H9 (cell line): ENCODE measurements at regions not wholly inside any gene's neighbourhood (a gene's known extent, or its start where the extent isn't known, plus 50 kb on each side); places are given as distances from the start of the nearest gene placed in this dataset.
"Not testable (repeated sequence)": the region's sequence is repeated elsewhere in the genome, so short reads cannot be mapped to it uniquely, and the experiment has no call there.

Source experiments
- DNase-seq: peaks from one replicate; pipeline ENCODE4 v3.0.0-alpha.2; 2017
- H2AFZ ChIP-seq: one replicate; pipeline ENCODE4 v1.6.1; 2013; ENCODE audit warnings: mild to moderate bottlenecking, low read length, control low read depth, moderate library complexity
- H2AK5ac ChIP-seq: 2 replicates; pipeline ENCODE4 v1.6.1; 2013; ENCODE audit warnings: low read length, control low read depth, mixed read lengths; ENCODE audit not compliant: insufficient read length
- H2BK120ac ChIP-seq: one replicate; pipeline ENCODE4 v1.6.1; 2013; ENCODE audit warnings: low read depth, mild to moderate bottlenecking, low read length, control low read depth, inconsistent platforms; ENCODE audit not compliant: poor library complexity, severe bottlenecking
- H2BK12ac ChIP-seq: 2 replicates; pipeline ENCODE4 v1.6.1; 2013; ENCODE audit warnings: low read length, control low read depth, mixed read lengths, low read depth; ENCODE audit not compliant: insufficient read length
- H2BK15ac ChIP-seq: 2 replicates; pipeline ENCODE4 v1.6.1; 2013; ENCODE audit warnings: low read depth, low read length, control low read depth
- H2BK20ac ChIP-seq: one replicate; pipeline ENCODE4 v1.6.1; 2013; ENCODE audit warnings: low read depth, mild to moderate bottlenecking, low read length, control low read depth, inconsistent platforms; ENCODE audit not compliant: poor library complexity, severe bottlenecking
- H2BK5ac ChIP-seq: 2 replicates; pipeline ENCODE4 v1.6.1; 2013; ENCODE audit warnings: low read length, control low read depth, mixed read lengths; ENCODE audit not compliant: insufficient read length
- H3K14ac ChIP-seq: 2 replicates; pipeline ENCODE4 v1.6.1; 2013; ENCODE audit warnings: low read length, control low read depth; ENCODE audit not compliant: insufficient read depth
- H3K18ac ChIP-seq: 2 replicates; pipeline ENCODE4 v1.6.1; 2013; ENCODE audit warnings: low read depth, mild to moderate bottlenecking, mixed read lengths, low read length, control low read depth; ENCODE audit not compliant: insufficient read length
- H3K23ac ChIP-seq: 2 replicates; pipeline ENCODE4 v1.6.1; 2013; ENCODE audit warnings: low read length, control low read depth, mixed read lengths, low read depth; ENCODE audit not compliant: insufficient read length
- H3K23me2 ChIP-seq: 2 replicates; pipeline ENCODE4 v1.6.1; 2013; ENCODE audit warnings: low read depth, mild to moderate bottlenecking, mixed read lengths, low read length, control low read depth; ENCODE audit not compliant: insufficient read length, poor library complexity, severe bottlenecking
- H3K27ac ChIP-seq: 2 replicates; pipeline ENCODE4 v1.5.1; 2013; ENCODE audit warnings: low read length, control low read depth, mixed read lengths, low read depth; ENCODE audit not compliant: insufficient read length
- H3K27me3 ChIP-seq: 2 replicates; pipeline ENCODE4 v1.6.1; 2013; ENCODE audit warnings: low read length, control low read depth, inconsistent platforms; ENCODE audit not compliant: insufficient read depth
- H3K4ac ChIP-seq: 2 replicates; pipeline ENCODE4 v1.6.1; 2013; ENCODE audit warnings: low read depth, mild to moderate bottlenecking, control low read depth, inconsistent platforms, low read length, moderate library complexity
- H3K4me1 ChIP-seq: 2 replicates; pipeline ENCODE4 v1.6.1; 2013; ENCODE audit warnings: low read length, control low read depth, inconsistent platforms; ENCODE audit not compliant: insufficient read depth
- H3K4me2 ChIP-seq: 2 replicates; pipeline ENCODE4 v1.6.1; 2013; ENCODE audit warnings: low read length, control low read depth, mixed read lengths; ENCODE audit not compliant: insufficient read length, insufficient read depth
- H3K56ac ChIP-seq: 2 replicates; pipeline ENCODE4 v1.6.1; 2013; ENCODE audit warnings: low read depth, mild to moderate bottlenecking, mixed read lengths, low read length, control low read depth; ENCODE audit not compliant: insufficient read length
- H3K79me1 ChIP-seq: 2 replicates; pipeline ENCODE4 v1.6.1; 2013; ENCODE audit warnings: low read depth, mild to moderate bottlenecking, moderate library complexity, low read length, control low read depth, inconsistent platforms; ENCODE audit not compliant: insufficient read depth, poor library complexity, severe bottlenecking
- H3K79me2 ChIP-seq: 2 replicates; pipeline ENCODE4 v1.6.1; 2013; ENCODE audit warnings: low read length, control low read depth, inconsistent platforms; ENCODE audit not compliant: insufficient read depth
- H3K9ac ChIP-seq: 2 replicates; pipeline ENCODE4 v1.6.1; 2013; ENCODE audit warnings: low read length, control low read depth, mixed read lengths; ENCODE audit not compliant: insufficient read length; ENCODE audit errors: extremely low read depth
- H3K9me3 ChIP-seq: one replicate; pipeline ENCODE4 v1.6.1; 2013; ENCODE audit warnings: low read depth, low read length, inconsistent platforms; ENCODE audit not compliant: control insufficient read depth
- H3T11ph ChIP-seq: one replicate; pipeline ENCODE4 v1.6.1; 2013; ENCODE audit warnings: mild to moderate bottlenecking, low read length, control low read depth, inconsistent platforms
- H4K20me1 ChIP-seq: one replicate; pipeline ENCODE4 v1.6.1; 2013; ENCODE audit not compliant: control insufficient read depth, insufficient read length, insufficient read depth
- H4K5ac ChIP-seq: 2 replicates; pipeline ENCODE4 v1.6.1; 2013; ENCODE audit warnings: low read depth, mild to moderate bottlenecking, mixed read lengths, low read length, control low read depth; ENCODE audit not compliant: insufficient read length
- H4K8ac ChIP-seq: replicated peaks from 2 replicates; pipeline ENCODE4 v1.6.1; 2013; ENCODE audit warnings: low read length, control low read depth, mixed read lengths, low read depth; ENCODE audit not compliant: insufficient read length
- H4K91ac ChIP-seq: 2 replicates; pipeline ENCODE4 v1.6.1; 2013; ENCODE audit warnings: low read depth, mild to moderate bottlenecking, moderate library complexity, mixed read lengths, low read length, control low read depth; ENCODE audit not compliant: insufficient read length
- H3K27ac Mint-ChIP-seq, 3 experiments: 2 replicates in 2 of 3; 3 replicates in 1 of 3; pipeline ENCODE4 v1.8.0; 2020 to 2021; ENCODE audit warnings: mixed read lengths in 3 of 3, mild to moderate bottlenecking in 1 of 3, moderate library complexity in 1 of 3
- H3K27me3 Mint-ChIP-seq: 2 replicates; pipeline ENCODE4 v1.8.0; 2021; ENCODE audit warnings: low read depth, mild to moderate bottlenecking, moderate library complexity, mixed read lengths
- H3K36me3 Mint-ChIP-seq, 3 experiments: 2 replicates in 2 of 3; 3 replicates in 1 of 3; pipeline ENCODE4 v1.8.0; 2020 to 2021; ENCODE audit warnings: low read depth in 3 of 3, mixed read lengths in 3 of 3; ENCODE audit not compliant: insufficient read depth in 1 of 3
- H3K4me1 Mint-ChIP-seq, 2 experiments: 2 replicates each; pipeline ENCODE4 v1.8.0; 2020; ENCODE audit warnings: mixed read lengths in 2 of 2
- H3K4me3 Mint-ChIP-seq, 2 experiments: 2 replicates in 1 of 2; 3 replicates in 1 of 2; pipeline ENCODE4 v1.8.0; 2020 to 2021; ENCODE audit warnings: mild to moderate bottlenecking in 2 of 2, mixed read lengths in 2 of 2, moderate library complexity in 1 of 2
- H3K9me3 Mint-ChIP-seq, 2 experiments: 2 replicates in 1 of 2; 3 replicates in 1 of 2; pipeline ENCODE4 v1.8.0; 2020; ENCODE audit warnings: mild to moderate bottlenecking in 2 of 2, mixed read lengths in 2 of 2, moderate library complexity in 1 of 2
- WGBS: extraction: QIAGEN DNeasy Blood & Tissue Kit; methylation state at CpG from one replicate; pipeline ENCODE4 v1.1.7; 2013; ENCODE audit warnings: missing lambda C conversion rate, low lambda C conversion rate, mixed read lengths; ENCODE audit not compliant: insufficient read length; ENCODE audit errors: extremely low coverage; 5-methylcytosine and 5-hydroxymethylcytosine counted together
- TF ChIP-seq, protein P1 (sequence below): fragments of 200-600 bp; sonication (generic); conservative IDR thresholded peaks from 3 replicates; pipeline ENCODE4 v1.8.0; 2021; ENCODE audit warnings: antibody characterized with exemption, mild to moderate bottlenecking

DNA sequence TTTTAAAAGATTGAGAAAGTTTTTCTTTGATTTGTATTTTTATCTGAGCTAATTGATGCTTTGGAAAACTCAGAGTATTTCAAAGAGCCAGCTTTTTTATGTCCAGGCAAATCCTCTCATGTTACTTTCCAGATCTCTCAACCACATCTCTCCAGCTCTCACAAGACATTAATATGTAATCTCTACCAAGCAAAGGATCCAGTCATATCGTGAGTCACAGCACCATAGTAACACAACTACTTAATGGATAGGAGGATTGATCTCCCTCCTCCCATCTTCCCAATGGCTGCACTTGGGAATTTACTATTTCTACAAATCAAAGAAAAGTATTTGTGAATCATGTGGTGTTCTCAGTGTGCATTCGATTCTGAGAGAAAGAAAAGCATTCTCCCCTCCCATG is 63.3 kb downstream of the POU4F1 start:
- H3K36me3 Mint-ChIP-seq: no peaks in the 10 kb centered on the region

DNA sequence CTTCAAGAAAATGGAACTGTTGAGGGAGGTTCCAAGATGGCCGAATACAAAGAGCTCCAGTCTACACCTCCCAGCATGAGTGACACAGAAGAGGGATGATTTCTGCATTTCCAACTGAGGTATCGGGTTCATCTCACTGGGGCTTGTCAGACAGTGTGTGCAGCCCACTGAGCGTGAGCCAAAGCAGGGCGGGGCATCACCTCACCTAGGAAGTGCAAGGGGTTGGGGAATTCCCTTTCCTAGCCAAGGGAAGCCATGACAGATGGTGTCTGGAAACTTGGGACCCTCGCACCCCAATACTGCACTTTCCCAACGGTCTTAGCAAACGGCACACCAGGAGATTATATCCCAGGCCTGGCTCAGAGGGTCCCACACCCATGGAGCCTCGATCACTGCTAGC is 77.3 kb downstream of the POU4F1 start:
- H3K9me3 Mint-ChIP-seq: peaks cover 12 to 22% of the 10 kb centered on the region in 2 experiments
- H3K27ac Mint-ChIP-seq, H2BK15ac ChIP-seq, H3K4me2 ChIP-seq, H3K4me3 Mint-ChIP-seq, H3K23me2 ChIP-seq, H4K8ac ChIP-seq, H2BK12ac ChIP-seq, H3K14ac ChIP-seq, H4K20me1 ChIP-seq, H4K5ac ChIP-seq, DNase-seq, H2BK20ac ChIP-seq, H2AFZ ChIP-seq, H4K91ac ChIP-seq, H3K18ac ChIP-seq, H3K4me1 Mint-ChIP-seq, H2AK5ac ChIP-seq, H3K9ac ChIP-seq, H3K27me3 ChIP-seq, H3K79me1 ChIP-seq, H3K36me3 Mint-ChIP-seq, H2BK120ac ChIP-seq, H3T11ph ChIP-seq, H3K4me1 ChIP-seq, H3K9me3 ChIP-seq, H3K23ac ChIP-seq, H3K4ac ChIP-seq, H3K79me2 ChIP-seq, H3K27ac ChIP-seq, H3K56ac ChIP-seq, H3K27me3 Mint-ChIP-seq, H2BK5ac ChIP-seq: not testable (repeated sequence)
- no CpG with 5 or more reads among the region's 8 CpGs for WGBS

More for the DNA sequence above, 63.3 kb downstream of the POU4F1 start:
- no peak overlapping the region for H4K91ac ChIP-seq
- H3K56ac ChIP-seq: no peak overlapping the region
- Mint-ChIP-seq H3K27ac (no peak overlapping the region), H3K4me1 (peaks cover 6% of the 10 kb centered on the region in 2 experiments), H3K27me3 (peaks cover 11% of the 10 kb centered on the region), H3K4me3 (no peak overlapping the region), H3K9me3 (no peaks in the 10 kb centered on the region)
- H3K79me1 ChIP-seq: no peaks in the 10 kb centered on the region
- H3K14ac ChIP-seq: no peak overlapping the region
- no peaks in the 10 kb centered on the region for H3K27me3 ChIP-seq
- H3K18ac ChIP-seq: no peak overlapping the region
- no peak overlapping the region for H3K4me2 ChIP-seq
- H3K23me2 ChIP-seq: no peaks in the 10 kb centered on the region
- no peak overlapping the region for H3K9ac ChIP-seq
- no peak overlapping the region for H4K8ac ChIP-seq
- H3K9me3 ChIP-seq: no peaks in the 10 kb centered on the region
- no peak overlapping the region for H2AK5ac ChIP-seq
- no peak overlapping the region for H3T11ph ChIP-seq
- H3K23ac ChIP-seq: no peak overlapping the region
- no peak overlapping the region for H2BK15ac ChIP-seq
- TF ChIP-seq, protein P1, sequence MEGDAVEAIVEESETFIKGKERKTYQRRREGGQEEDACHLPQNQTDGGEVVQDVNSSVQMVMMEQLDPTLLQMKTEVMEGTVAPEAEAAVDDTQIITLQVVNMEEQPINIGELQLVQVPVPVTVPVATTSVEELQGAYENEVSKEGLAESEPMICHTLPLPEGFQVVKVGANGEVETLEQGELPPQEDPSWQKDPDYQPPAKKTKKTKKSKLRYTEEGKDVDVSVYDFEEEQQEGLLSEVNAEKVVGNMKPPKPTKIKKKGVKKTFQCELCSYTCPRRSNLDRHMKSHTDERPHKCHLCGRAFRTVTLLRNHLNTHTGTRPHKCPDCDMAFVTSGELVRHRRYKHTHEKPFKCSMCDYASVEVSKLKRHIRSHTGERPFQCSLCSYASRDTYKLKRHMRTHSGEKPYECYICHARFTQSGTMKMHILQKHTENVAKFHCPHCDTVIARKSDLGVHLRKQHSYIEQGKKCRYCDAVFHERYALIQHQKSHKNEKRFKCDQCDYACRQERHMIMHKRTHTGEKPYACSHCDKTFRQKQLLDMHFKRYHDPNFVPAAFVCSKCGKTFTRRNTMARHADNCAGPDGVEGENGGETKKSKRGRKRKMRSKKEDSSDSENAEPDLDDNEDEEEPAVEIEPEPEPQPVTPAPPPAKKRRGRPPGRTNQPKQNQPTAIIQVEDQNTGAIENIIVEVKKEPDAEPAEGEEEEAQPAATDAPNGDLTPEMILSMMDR: no peak
- WGBS: no CpG with 5 or more reads among the region's 2 CpGs
- no peak overlapping the region for H2BK120ac ChIP-seq
- no peaks in the 10 kb centered on the region for H3K79me2 ChIP-seq
- no peak overlapping the region for H2BK20ac ChIP-seq
- DNase-seq: no peak
- no peaks in the 10 kb centered on the region for H4K20me1 ChIP-seq
- no peak overlapping the region for H2AFZ ChIP-seq
- no peak overlapping the region for H3K27ac ChIP-seq
- H4K5ac ChIP-seq: no peak overlapping the region
- no peak overlapping the region for H2BK12ac ChIP-seq
- no peak overlapping the region for H3K4ac ChIP-seq
- H2BK5ac ChIP-seq: no peak overlapping the region
- peaks cover 3% of the 10 kb centered on the region; the same call in 1 of the 2 replicates for H3K4me1 ChIP-seq
